Stimulated activated CD4-positive, alpha-beta T cell treated with anti-CD3 and anti-CD28 coated beads, TNF-alpha, amount 100 ng/mL, for 24 hours (primary cell): ENCODE measurements at regions not wholly inside any gene's neighbourhood (a gene's known extent, or its start where the extent isn't known, plus 50 kb on each side); places are given as distances from the start of the nearest gene placed in this dataset.
"Not testable (repeated sequence)": the region's sequence is repeated elsewhere in the genome, so short reads cannot be mapped to it uniquely, and the experiment has no call there.

ENCODE experiments used
- DNase-seq, 3 experiments: peaks; one replicate each; pipeline ENCODE4 v3.0.0-alpha.2; 2020; ENCODE audit warnings: low read depth in 3 of 3

- DNase-seq: no peak
Observed at GRCh38 chrX:13386636-13387035, 66.8 kb upstream of the ATXN3L start.

DNA sequence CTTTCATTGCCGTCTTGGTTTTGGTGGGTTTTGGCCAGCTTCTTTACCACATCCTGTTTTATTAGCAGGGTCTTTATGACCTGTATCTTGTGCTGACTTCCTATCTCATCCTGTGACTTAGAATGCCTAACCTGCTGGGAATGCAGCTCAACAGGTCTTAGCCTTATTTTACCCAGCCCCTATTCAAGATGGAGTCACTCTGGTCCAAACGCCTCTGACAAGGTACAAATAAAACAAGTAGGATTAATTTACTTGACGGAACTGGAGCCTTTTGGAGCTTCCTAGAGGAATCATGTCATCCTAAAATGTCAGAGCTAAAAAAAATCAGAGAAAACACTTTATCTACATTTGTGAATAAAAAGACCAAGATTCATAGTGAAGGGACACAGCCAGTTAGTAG is 66.2 kb upstream of the ATXN3L start:
- no peak for DNase-seq

- no peak for DNase-seq
Observed at GRCh38 chrX:13383907-13384306, 64.1 kb upstream of the ATXN3L start.

DNA sequence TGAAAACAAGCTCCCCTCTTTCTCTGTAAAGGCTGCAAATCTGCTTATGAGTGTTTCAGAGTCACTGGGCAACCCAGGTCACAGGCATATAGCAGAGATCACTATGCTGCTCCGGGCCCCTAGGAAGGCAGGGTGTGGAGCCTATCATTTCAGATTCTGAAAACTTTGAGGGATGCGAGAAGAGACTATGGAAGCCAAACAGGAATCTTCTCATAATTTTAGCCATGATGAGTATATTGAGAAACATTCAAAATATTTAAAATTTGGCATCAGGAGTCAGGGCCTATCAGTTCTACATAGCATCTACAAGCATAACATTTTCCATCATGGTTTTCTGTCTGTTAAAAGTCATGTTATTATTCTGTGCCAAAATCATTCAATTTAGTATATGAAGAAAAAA is 61.7 kb upstream of the ATXN3L start:
- no peak for DNase-seq

DNA sequence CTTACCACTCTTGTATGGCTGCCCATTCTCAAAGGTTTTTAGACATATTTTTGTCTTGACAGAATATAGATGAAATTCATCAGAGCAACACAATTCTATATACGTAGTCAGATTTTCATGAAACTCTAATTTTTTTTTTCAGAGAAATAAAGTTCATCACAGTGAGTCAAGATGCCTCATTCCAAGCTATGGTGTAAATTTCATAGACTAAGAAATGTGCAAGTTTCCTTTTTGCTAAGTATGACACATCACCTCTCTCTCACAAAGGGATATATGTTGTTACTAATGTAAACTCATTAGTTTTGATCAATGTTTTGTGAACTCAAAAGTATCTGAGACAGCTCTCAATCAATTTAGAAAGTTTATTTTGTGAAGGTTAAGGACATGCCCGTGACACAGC is 60.4 kb upstream of the ATXN3L start:
- no peak for DNase-seq

DNA sequence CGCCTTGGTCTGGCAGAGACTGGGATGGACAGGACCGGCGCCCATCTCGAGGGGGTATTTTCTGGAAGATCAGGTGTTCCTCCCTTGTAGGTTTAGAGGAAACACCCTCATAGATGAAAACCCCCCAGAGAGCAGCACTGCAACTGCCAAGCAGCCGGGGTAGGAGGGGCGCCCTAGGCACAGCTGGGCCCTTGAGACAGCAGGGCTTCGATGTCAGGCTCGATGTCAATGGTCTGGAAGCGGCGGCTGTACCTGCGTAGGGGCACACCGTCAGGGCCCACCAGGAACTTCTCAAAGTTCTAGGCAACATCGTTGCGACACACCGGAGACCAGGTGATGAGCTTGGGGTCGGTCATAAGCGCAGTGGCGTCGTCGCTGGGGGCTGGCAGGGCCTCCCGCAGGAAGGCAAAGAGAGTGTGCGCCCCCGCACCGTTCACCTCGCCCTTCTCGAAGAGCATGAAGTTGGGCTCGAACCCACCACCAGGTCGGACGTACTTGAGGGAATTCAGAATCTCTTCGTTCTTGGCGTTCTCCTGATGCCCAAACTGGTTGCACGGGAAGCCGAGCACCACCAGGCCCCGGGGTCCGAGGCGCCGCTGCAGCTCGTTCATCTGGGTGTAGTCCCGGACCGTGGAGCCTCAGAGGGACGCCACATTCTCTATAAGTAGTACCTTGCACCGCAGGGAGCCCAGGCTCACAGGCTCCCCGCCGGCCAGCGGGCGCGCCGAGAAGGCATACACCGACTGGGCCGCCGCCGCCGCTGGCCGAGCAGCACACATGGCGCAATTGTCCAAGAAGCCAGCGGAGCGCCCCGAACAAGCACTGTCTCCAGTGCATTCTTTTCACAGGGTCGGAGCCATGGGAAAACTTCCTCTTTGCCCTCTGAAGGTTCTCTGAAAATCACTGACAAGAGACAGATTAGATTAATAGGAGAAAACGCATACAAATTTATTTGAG is 59.0 kb upstream of the ATXN3L start:
- not testable (repeated sequence) for DNase-seq

DNA sequence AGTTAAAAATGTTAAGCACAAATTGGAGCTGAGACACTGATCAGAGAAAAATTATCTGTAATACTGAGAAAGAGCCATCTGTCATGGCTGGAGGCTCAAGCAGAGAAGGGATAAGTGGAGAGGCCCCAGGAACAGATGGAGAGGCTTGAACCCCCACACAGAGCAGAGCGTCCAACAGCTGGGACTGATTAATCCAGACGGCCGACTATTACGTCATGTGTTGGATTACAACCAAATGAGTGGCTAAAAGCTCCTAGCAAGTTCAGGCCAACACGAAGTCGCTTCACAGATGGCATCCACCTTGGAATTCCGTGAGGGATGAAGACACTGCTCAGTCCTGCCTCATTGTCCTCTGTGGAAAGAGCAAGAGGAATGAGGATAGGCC is 57.7 kb upstream of the ATXN3L start:
- DNase-seq: no peak

DNA sequence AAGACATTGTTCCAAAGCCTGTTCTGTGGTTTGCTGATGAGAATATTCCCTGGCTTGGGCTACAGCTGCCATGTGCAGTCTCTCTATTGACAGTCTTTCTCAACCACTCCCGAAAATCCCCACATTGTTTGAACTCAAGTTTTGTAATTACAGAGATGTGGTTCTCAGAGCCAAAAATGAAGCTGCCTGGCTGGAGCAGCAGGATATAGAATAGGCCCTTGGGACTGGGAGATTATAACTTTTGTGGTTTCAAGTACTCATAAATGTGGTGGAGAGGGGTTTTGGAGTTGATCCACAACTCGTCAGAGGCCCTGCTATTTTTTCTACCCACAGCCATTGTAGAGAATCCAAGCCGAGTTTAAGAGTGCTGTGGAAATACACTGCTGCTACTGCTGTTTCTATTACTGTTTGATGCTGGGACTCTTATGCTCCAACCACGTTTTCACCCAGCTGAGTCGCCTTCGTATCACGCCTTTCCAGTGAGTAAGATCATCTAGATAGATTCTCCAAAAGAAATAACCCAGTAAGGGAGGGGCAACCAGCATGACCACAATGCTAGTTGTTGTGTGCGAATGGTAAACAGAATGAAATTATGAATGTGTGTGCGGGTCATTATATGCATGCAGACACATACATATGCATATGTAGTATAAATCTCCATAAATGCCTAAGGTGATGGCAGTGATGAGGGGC is 57.1 kb upstream of the ATXN3L start:
- no peak for DNase-seq

- DNase-seq: not testable (repeated sequence)
Observed at GRCh38 chrX:13375596-13375995, 55.7 kb upstream of the ATXN3L start.

GRCh38 chrX:13374364-13374763 is 54.5 kb upstream of the ATXN3L start:
- DNase-seq: no peak

DNA sequence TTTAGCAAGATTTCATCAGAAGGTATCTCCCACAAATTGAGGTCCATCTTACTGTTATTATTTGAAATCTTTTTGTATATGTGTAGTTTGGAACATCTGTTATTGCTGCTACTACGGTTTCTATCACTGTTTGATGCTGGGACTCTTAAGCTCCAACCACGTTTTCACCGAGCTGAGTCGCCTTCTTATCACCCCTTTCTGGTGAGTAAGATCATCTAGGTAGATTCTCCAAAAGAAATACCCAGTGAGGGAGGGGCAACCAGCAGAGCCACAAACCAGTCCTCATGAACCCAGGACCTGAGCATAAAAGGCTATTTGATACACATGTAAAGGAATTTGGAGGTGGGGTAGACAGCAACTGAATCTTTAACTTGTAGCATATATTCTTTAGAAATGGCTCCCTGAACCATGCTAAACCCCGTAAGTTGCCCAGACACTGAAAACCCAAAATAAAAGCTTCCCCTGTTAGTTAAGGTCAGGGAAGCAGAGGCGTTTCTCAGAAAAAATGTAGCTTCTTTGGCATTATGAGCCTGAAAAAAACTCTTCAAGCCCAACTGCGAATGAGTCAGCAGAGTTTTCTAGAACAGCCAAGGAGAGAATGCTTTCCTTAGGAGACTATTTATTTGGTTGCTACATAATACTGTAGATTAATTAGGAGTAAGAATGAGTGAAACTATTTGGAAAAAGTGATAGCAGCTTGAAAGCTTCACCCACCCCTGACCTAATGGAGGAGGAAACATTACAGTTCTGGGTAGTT is 53.8 kb upstream of the ATXN3L start:
- DNase-seq: no peak

- no peak for DNase-seq
Observed at GRCh38 chrX:13373027-13373426, 53.2 kb upstream of the ATXN3L start.

DNA sequence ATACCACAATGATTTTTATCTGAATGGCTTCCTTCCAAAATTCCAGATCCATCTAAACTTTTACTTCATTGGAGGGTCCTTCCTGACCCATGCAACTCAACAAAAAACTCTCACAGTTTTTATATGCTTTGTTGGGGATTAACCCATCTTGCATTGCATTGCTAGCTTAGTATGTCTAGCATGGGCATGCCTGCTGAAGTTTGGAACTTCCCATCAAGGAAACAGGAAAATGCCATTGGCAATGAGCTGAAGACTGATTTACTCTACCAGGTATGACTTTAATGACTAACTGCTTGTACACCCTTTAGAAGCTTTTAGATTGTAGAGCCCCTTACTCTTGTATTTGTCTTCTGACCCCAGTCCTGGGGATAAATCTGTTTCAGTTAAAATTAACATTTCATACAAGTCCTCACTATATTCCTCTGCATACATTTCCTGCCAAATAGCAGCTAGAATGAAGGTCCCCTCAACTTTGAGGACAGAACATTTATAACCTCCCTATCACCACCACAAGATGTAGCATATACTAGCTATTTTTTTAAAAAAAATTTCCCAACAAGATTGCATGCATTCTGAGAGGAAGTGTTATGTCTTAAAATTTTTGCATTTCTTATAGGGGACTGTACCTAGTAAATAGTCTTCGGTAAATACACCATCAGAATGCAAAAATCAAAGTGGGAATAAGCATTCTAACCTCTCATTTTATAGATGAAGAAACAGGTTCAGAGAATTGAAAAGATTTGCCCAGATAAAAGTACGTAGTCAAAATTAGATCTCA is 52.5 kb upstream of the ATXN3L start:
- no peak for DNase-seq

DNA sequence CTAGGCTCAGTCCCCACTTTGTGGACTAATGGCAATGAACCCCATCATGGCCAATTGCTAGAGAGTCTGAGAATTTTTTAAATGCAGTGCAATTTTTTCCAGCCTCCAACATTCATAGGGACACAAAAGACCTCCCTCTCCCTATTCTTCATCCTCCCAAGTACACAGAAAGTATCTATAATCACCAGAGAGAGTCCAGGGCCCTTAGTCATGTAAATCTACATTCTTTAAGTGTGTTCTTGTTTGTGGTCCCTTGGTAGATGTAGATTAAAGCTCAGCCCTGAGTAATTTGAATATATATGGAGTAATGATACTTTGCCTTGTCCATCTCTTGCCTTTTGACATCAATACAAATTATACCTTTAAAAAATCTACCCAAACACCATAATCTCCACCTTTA is 51.3 kb upstream of the ATXN3L start:
- no peak for DNase-seq

GRCh38 chrX:13370713-13371112 is 50.9 kb upstream of the ATXN3L start:
- no peak for DNase-seq
